CD4-positive, alpha-beta T cell treated with Interleukin-4 for 1 hour (primary cell): ENCODE measurements at regions not wholly inside any gene's neighbourhood (a gene's known extent, or its start where the extent isn't known, plus 50 kb on each side); places are given as distances from the start of the nearest gene placed in this dataset.
"Not testable (repeated sequence)": the region's sequence is repeated elsewhere in the genome, so short reads cannot be mapped to it uniquely, and the experiment has no call there.

ENCODE experiments used
- DNase-seq, 2 donors: peaks; one replicate each; pipeline ENCODE4 v3.0.0-alpha.2; 2020 to 2022

- DNase-seq, result no peak
Measured at GRCh38 chr13:75986818-75987217, 350.7 kb downstream of the LMO7 start.

- DNase-seq, result no peak
Measured at GRCh38 chr13:75985132-75985531, 349.0 kb downstream of the LMO7 start.

- no peak for DNase-seq
Measured at GRCh38 chr13:75978818-75979217, 342.7 kb downstream of the LMO7 start.

- no peak for DNase-seq
Measured at GRCh38 chr13:75968103-75968838, 332.1 kb downstream of the LMO7 start.

- no peak for DNase-seq
Measured at GRCh38 chr13:75963302-75963701, 327.2 kb downstream of the LMO7 start.

GRCh38 chr13:75961911-75962310, 325.8 kb downstream of the LMO7 start:
- no peak for DNase-seq

- DNase-seq, result no peak
Measured at GRCh38 chr13:75960538-75960994, 324.4 kb downstream of the LMO7 start.

GRCh38 chr13:75959861-75960481, 323.8 kb downstream of the LMO7 start:
- DNase-seq, result no peak

- not testable (repeated sequence) for DNase-seq
Measured at GRCh38 chr13:75953589-75953988, 317.5 kb downstream of the LMO7 start.

GRCh38 chr13:75947448-75947847, 311.3 kb downstream of the LMO7 start:
- no peak for DNase-seq

GRCh38 chr13:75946536-75947284, 310.6 kb downstream of the LMO7 start:
- DNase-seq, result no peak

GRCh38 chr13:75945841-75946482, 309.8 kb downstream of the LMO7 start:
- DNase-seq, result no peak

GRCh38 chr13:75938811-75939560, 302.9 kb downstream of the LMO7 start:
- DNase-seq, result no peak

- DNase-seq, result no peak
Measured at GRCh38 chr13:75936791-75937190, 300.7 kb downstream of the LMO7 start.

- DNase-seq, result no peak
Measured at GRCh38 chr13:75935805-75936204, 299.7 kb downstream of the LMO7 start.

GRCh38 chr13:75934889-75935288, 298.8 kb downstream of the LMO7 start:
- DNase-seq, result no peak

- DNase-seq, result no peak
Measured at GRCh38 chr13:75932636-75933035, 296.5 kb downstream of the LMO7 start.

- DNase-seq, result no peak
Measured at GRCh38 chr13:75931116-75931515, 295.0 kb downstream of the LMO7 start.

GRCh38 chr13:75929076-75929475, 292.9 kb downstream of the LMO7 start:
- no peak for DNase-seq

- DNase-seq, result no peak
Measured at GRCh38 chr13:75927183-75927669, 291.1 kb downstream of the LMO7 start.

- no peak for DNase-seq
Measured at GRCh38 chr13:75920536-75920935, 284.4 kb downstream of the LMO7 start.

GRCh38 chr13:75919660-75920199, 283.6 kb downstream of the LMO7 start:
- no peak for DNase-seq
